ENCODE measurements at regions not wholly inside any gene's neighbourhood (a gene's known extent, or its start where the extent isn't known, plus 50 kb on each side); places are given as distances from the start of the nearest gene placed in this dataset.
"Not testable (repeated sequence)": the region's sequence is repeated elsewhere in the genome, so short reads cannot be mapped to it uniquely, and the experiment has no call there.

- not testable (repeated sequence) for TF ChIP-seq CTCF, POLR2A, POLR2AphosphoS5 (IDR thresholded peaks at IDR 0.05)
These were observed 64.0 kb upstream of the SSTR4 start for GRCh38 chr20:22971077-22971476.

Measured in prostate gland (tissue), 2 donors.